ENCODE measurements at regions not wholly inside any gene's neighbourhood (a gene's known extent, or its start where the extent isn't known, plus 50 kb on each side); places are given as distances from the start of the nearest gene placed in this dataset.
"Not testable (repeated sequence)": the region's sequence is repeated elsewhere in the genome, so short reads cannot be mapped to it uniquely, and the experiment has no call there.

DNA sequence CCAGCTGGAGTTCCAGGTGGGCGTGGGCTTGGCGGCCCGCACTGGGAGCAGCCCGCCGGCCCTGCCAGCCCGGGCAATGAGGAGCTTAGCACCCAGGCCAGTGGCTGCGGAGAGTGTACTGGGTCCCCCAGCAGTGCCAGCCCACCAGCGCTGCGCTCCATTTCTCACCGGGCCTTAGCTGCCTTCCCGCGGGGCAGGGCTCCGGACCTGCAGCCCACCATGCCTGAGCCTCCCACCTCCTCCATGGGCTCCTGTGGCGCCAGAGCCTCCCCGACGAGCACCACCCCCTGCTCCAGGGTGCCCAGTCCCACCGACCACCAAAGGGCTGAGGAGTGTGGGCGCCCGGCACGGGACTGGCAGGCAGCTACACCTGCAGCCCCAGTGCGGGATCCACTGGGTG lies 1075.3 kb downstream of the SI start:
- TF ChIP-seq, protein P1, sequence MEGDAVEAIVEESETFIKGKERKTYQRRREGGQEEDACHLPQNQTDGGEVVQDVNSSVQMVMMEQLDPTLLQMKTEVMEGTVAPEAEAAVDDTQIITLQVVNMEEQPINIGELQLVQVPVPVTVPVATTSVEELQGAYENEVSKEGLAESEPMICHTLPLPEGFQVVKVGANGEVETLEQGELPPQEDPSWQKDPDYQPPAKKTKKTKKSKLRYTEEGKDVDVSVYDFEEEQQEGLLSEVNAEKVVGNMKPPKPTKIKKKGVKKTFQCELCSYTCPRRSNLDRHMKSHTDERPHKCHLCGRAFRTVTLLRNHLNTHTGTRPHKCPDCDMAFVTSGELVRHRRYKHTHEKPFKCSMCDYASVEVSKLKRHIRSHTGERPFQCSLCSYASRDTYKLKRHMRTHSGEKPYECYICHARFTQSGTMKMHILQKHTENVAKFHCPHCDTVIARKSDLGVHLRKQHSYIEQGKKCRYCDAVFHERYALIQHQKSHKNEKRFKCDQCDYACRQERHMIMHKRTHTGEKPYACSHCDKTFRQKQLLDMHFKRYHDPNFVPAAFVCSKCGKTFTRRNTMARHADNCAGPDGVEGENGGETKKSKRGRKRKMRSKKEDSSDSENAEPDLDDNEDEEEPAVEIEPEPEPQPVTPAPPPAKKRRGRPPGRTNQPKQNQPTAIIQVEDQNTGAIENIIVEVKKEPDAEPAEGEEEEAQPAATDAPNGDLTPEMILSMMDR (IDR thresholded peaks at IDR 0.05): not testable (repeated sequence)
- not testable (repeated sequence) for TF ChIP-seq NR3C1 (IDR thresholded peaks at IDR 0.05); EP300 (IDR thresholded peaks at IDR 0.05); CBX2 (IDR thresholded peaks at IDR 0.05; ENCODE audit: borderline replicate concordance, low read depth); SMC3 (IDR thresholded peaks at IDR 0.05)
- TF ChIP-seq, protein P2, sequence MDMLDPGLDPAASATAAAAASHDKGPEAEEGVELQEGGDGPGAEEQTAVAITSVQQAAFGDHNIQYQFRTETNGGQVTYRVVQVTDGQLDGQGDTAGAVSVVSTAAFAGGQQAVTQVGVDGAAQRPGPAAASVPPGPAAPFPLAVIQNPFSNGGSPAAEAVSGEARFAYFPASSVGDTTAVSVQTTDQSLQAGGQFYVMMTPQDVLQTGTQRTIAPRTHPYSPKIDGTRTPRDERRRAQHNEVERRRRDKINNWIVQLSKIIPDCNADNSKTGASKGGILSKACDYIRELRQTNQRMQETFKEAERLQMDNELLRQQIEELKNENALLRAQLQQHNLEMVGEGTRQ (IDR thresholded peaks at IDR 0.05): not testable (repeated sequence)
- TF ChIP-seq, protein P3, sequence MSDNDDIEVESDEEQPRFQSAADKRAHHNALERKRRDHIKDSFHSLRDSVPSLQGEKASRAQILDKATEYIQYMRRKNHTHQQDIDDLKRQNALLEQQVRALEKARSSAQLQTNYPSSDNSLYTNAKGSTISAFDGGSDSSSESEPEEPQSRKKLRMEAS (IDR thresholded peaks at IDR 0.05): not testable (repeated sequence)

All from A549 (cell line).